ENCODE measurements at regions not wholly inside any gene's neighbourhood (a gene's known extent, or its start where the extent isn't known, plus 50 kb on each side); places are given as distances from the start of the nearest gene placed in this dataset.
A peak's percentile ranks its signal among the peaks of the same experiment; 100 is the strongest.

DNA sequence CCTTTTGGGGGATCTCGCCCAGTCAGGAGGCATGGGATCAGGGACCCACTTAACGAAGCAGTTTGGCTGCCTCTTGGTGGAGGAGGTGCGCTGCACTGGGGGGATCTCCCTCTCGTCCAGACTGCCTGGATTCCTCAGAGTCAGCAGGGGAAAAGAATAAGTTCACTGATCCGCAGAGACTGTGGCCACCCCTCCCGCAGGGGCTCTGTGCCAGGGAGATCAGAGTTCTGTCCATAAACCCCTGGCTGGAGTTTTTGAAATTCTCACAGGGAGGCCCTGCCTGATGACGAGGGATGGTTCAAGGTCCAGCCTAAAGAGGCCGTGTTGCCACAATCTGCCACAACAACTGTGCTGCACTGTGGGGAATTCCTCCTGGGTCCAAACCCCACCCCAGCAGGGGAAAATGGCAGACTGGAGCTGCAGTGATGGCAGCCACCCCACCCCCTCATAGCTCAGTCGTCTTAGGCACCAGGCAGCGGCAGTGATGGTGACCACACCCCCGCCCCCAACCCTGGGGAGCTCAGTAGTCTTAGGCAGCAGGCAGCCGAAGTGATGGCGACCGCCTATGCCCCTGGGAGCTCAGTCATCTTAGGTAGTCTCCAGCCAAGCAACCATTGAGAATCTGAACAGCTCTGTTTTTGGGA lies 273.8 kb upstream of the USP25 start:
- Histone ChIP-seq H4K20me1 (ENCODE audit: insufficient read depth, low read length) (no peaks in the 10 kb centered on the region), H2AFZ (ENCODE audit: low read length) (peak overlapping the region; percentile 38), H3K9ac (ENCODE audit: insufficient read depth, low read depth, low read length) (peak overlapping the region; percentile 75), H3K9me3 (ENCODE audit: low read length) (0 out of 2 replicates have a peak, but pooled peaks cover 2% of the 10 kb centered on the region), H3K27me3 (ENCODE audit: control insufficient read depth in 1 of 2, insufficient read depth in 2 of 2, low read length in 2 of 2) (no peaks in the 10 kb centered on the region), H3K4me1 (ENCODE audit: insufficient read depth, low read length) (peaks cover 44% of the 10 kb centered on the region), H3K27ac (ENCODE audit: extremely low read length, insufficient read depth, low read length) (peak overlapping the region; percentile 90), H3K4me3 (replicated peaks in 1 of 3; ENCODE audit: insufficient read depth in 1 of 3, low read depth in 2 of 3, low read length in 3 of 3) (peak overlapping the region in 2 of 3 experiments; percentile 39 to 59; a peak in 4 of 6 replicates), H3K36me3 (replicated peaks in 1 of 2; ENCODE audit: control insufficient read depth in 1 of 2, insufficient read depth in 2 of 2, low read length in 2 of 2) (no peaks in the 10 kb centered on the region), H3K79me2 (ENCODE audit: insufficient read depth, low read length) (no peaks in the 10 kb centered on the region), H3K4me2 (ENCODE audit: low read depth, low read length) (peak overlapping the region; percentile 81)
- in situ Hi-C loops (cut with HindIII; ENCODE audit: extremely low pct_ligation_motif_present, low pct_unique_long_range_greater_than_20kb) = no loop called here
- WGBS (ENCODE audit: low lambda C conversion rate) = no CpG with 5 or more reads among the region's 14 CpGs
- ChIA-PET CTCF (ENCODE audit: low intra/inter-chr PET ratio, low total read pairs) (no interaction called here), POLR2A (interaction anchor here (0.6 to 1.8 kb wide), 7 partner anchors 9 to 576 kb away, joined by 3 to 10 read pairs (median 3); no protein-coding TSS in a partner anchor)
- no TSS peak for BruUV-seq (replicated peaks)
- peak; percentile 21 for FAIRE-seq
- peak; percentile 91 for DNase-seq (ENCODE audit: low spot score)
- intact Hi-C loops (cut with micrococcal nuclease; ENCODE audit: unreplicated experiment) = no loop called here
- peak; percentile 99 for ATAC-seq
- TF ChIP-seq BHLHE40 (IDR thresholded peaks at IDR 0.05; ENCODE audit: low read length) (no peak), SNAI1 (CRISPR knock-in tag; IDR thresholded peaks at IDR 0.05; ENCODE audit: borderline replicate concordance) (no peak), ZNF326 (CRISPR knock-in tag; IDR thresholded peaks at IDR 0.05; ENCODE audit: borderline replicate concordance) (no peak), ZBTB21 (CRISPR knock-in tag; IDR thresholded peaks at IDR 0.05) (no peak), FOSL1 (CRISPR knock-in tag; IDR thresholded peaks at IDR 0.05; ENCODE audit: borderline replicate concordance) (no peak), HNF4A (CRISPR knock-in tag; IDR thresholded peaks at IDR 0.05) (peak; percentile 98), HDAC1 (CRISPR knock-in tag; IDR thresholded peaks at IDR 0.05) (peak; percentile 56), THAP11 (CRISPR knock-in tag; IDR thresholded peaks at IDR 0.05) (no peak), RFX5 (IDR thresholded peaks at IDR 0.05; ENCODE audit: low read depth, low read length) (no peak), KMT2B (CRISPR knock-in tag; IDR thresholded peaks at IDR 0.05) (0 out of 2 replicates have a peak, but pooled peaks have one; percentile 60), ZNF460 (CRISPR knock-in tag; IDR thresholded peaks at IDR 0.05; ENCODE audit: borderline replicate concordance) (no peak), CREB1 (IDR thresholded peaks at IDR 0.05) (peak; percentile 70; the same call in 1 of the 2 replicates), CREB1 (CRISPR knock-in tag; IDR thresholded peaks at IDR 0.05) (peak; percentile 35; the same call in 1 of the 2 replicates), ZNF777 (CRISPR knock-in tag; IDR thresholded peaks at IDR 0.05) (no peak), TGIF2 (CRISPR knock-in tag; IDR thresholded peaks at IDR 0.05) (no peak), HMG20B (CRISPR knock-in tag; conservative IDR thresholded peaks at IDR 0.05) (peak; percentile 64; the same call in 1 of the 2 replicates), BCL6 (CRISPR knock-in tag; IDR thresholded peaks at IDR 0.05) (peak; percentile 64; the same call in 1 of the 2 replicates), ZNF670 (CRISPR knock-in tag; IDR thresholded peaks at IDR 0.05; ENCODE audit: borderline replicate concordance) (no peak)
- TF ChIP-seq, protein P1, sequence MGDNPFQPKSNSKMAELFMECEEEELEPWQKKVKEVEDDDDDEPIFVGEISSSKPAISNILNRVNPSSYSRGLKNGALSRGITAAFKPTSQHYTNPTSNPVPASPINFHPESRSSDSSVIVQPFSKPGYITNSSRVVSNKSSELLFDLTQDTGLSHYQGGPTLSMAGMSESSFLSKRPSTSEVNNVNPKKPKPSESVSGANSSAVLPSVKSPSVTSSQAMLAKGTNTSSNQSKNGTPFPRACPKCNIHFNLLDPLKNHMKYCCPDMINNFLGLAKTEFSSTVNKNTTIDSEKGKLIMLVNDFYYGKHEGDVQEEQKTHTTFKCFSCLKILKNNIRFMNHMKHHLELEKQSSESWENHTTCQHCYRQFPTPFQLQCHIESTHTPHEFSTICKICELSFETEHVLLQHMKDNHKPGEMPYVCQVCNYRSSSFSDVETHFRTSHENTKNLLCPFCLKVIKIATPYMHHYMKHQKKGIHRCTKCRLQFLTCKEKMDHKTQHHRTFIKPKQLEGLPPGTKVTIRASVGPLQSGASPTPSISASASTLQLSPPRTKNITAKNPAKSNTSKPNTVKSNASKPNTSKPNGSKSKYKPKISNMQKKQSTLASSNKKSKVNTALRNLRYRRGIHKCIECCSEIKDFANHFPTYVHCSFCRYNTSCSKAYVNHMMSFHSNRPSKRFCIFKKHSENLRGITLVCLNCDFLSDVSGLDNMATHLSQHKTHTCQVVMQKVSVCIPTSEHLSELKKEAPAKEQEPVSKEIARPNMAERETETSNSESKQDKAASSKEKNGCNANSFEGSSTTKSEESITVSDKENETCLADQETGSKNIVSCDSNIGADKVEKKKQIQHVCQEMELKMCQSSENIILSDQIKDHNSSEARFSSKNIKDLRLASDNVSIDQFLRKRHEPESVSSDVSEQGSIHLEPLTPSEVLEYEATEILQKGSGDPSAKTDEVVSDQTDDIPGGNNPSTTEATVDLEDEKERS (CRISPR knock-in tag; IDR thresholded peaks at IDR 0.05) = no peak
- TF ChIP-seq, protein P2, sequence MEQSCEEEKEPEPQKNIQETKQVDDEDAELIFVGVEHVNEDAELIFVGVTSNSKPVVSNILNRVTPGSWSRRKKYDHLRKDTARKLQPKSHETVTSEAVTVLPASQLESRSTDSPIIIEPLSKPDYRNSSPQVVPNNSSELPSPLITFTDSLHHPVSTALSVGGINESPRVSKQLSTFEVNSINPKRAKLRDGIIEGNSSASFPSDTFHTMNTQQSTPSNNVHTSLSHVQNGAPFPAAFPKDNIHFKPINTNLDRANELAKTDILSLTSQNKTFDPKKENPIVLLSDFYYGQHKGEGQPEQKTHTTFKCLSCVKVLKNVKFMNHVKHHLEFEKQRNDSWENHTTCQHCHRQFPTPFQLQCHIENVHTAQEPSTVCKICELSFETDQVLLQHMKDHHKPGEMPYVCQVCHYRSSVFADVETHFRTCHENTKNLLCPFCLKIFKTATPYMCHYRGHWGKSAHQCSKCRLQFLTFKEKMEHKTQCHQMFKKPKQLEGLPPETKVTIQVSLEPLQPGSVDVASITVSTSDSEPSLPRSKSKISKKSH (CRISPR knock-in tag; IDR thresholded peaks at IDR 0.05; ENCODE audit: borderline replicate concordance) = no peak
- TF ChIP-seq, protein P3, sequence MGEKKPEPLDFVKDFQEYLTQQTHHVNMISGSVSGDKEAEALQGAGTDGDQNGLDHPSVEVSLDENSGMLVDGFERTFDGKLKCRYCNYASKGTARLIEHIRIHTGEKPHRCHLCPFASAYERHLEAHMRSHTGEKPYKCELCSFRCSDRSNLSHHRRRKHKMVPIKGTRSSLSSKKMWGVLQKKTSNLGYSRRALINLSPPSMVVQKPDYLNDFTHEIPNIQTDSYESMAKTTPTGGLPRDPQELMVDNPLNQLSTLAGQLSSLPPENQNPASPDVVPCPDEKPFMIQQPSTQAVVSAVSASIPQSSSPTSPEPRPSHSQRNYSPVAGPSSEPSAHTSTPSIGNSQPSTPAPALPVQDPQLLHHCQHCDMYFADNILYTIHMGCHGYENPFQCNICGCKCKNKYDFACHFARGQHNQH (CRISPR knock-in tag; IDR thresholded peaks at IDR 0.05) = peak; percentile 57
